IPS-18c (cell line): ENCODE measurements at regions not wholly inside any gene's neighbourhood (a gene's known extent, or its start where the extent isn't known, plus 50 kb on each side); places are given as distances from the start of the nearest gene placed in this dataset.

Experiments used
- H3K4me3 ChIP-seq: 2 replicates; pipeline ENCODE4 v1.7.0; 2013; ENCODE audit warnings: low read depth, mild to moderate bottlenecking, low read length, moderate library complexity; ENCODE audit not compliant: insufficient read depth
- H3K9me3 ChIP-seq: one replicate; pipeline ENCODE4 v1.6.1; 2013; ENCODE audit warnings: mild to moderate bottlenecking, low read length, moderate library complexity; ENCODE audit not compliant: control insufficient read depth, insufficient read depth

- H3K9me3 ChIP-seq = peaks cover 64% of the 10 kb centered on the region
- H3K4me3 ChIP-seq = no peak overlapping the region
Measured at GRCh38 chr7:57344957-57345356, 105.0 kb upstream of the ZNF716 start.

- H3K9me3 ChIP-seq = peaks cover 65% of the 10 kb centered on the region
- no peak overlapping the region for H3K4me3 ChIP-seq
Measured at GRCh38 chr7:57348646-57349269, 101.2 kb upstream of the ZNF716 start.

GRCh38 chr7:57354195-57354594, 95.8 kb upstream of the ZNF716 start:
- Histone ChIP-seq H3K9me3 (peaks cover 51% of the 10 kb centered on the region), H3K4me3 (no peak overlapping the region)

GRCh38 chr7:57354679-57355338, 95.2 kb upstream of the ZNF716 start:
- no peak overlapping the region for H3K4me3 ChIP-seq
- H3K9me3 ChIP-seq = peaks cover 45% of the 10 kb centered on the region

GRCh38 chr7:57361406-57361805, 88.6 kb upstream of the ZNF716 start:
- H3K9me3 ChIP-seq = peaks cover 36% of the 10 kb centered on the region
- H3K4me3 ChIP-seq = no peak overlapping the region; the same call in 1 of the 2 replicates

- Histone ChIP-seq H3K4me3 (no peak overlapping the region), H3K9me3 (peaks cover 34% of the 10 kb centered on the region)
Measured at GRCh38 chr7:57362868-57363267, 87.1 kb upstream of the ZNF716 start.

GRCh38 chr7:57363321-57363720, 86.7 kb upstream of the ZNF716 start:
- peaks cover 34% of the 10 kb centered on the region for H3K9me3 ChIP-seq

GRCh38 chr7:57364933-57365710, 84.9 kb upstream of the ZNF716 start:
- peaks cover 37% of the 10 kb centered on the region for H3K9me3 ChIP-seq

More at GRCh38 chr7:57363321-57363720, 86.7 kb upstream of the ZNF716 start:
- no peak overlapping the region for H3K4me3 ChIP-seq

GRCh38 chr7:57367171-57367570, 82.8 kb upstream of the ZNF716 start:
- Histone ChIP-seq H3K4me3 (peak overlapping the region; percentile 9; the same call in 1 of the 2 replicates), H3K9me3 (peaks cover 34% of the 10 kb centered on the region)

More at GRCh38 chr7:57364933-57365710, 84.9 kb upstream of the ZNF716 start:
- H3K4me3 ChIP-seq = peak overlapping the region; percentile 15; the same call in 1 of the 2 replicates

GRCh38 chr7:57370066-57370738, 79.8 kb upstream of the ZNF716 start:
- Histone ChIP-seq H3K4me3 (peak overlapping the region; percentile 20; the same call in 1 of the 2 replicates), H3K9me3 (peaks cover 48% of the 10 kb centered on the region)

- Histone ChIP-seq H3K4me3 (no peak overlapping the region), H3K9me3 (peaks cover 44% of the 10 kb centered on the region)
Measured at GRCh38 chr7:57370739-57371098, 79.3 kb upstream of the ZNF716 start.

- peaks cover 50% of the 10 kb centered on the region for H3K9me3 ChIP-seq
- no peak overlapping the region for H3K4me3 ChIP-seq
Measured at GRCh38 chr7:57375783-57376182, 74.2 kb upstream of the ZNF716 start.

- peaks cover 42% of the 10 kb centered on the region for H3K9me3 ChIP-seq
- no peak overlapping the region for H3K4me3 ChIP-seq
Measured at GRCh38 chr7:57381581-57381980, 68.4 kb upstream of the ZNF716 start.

- Histone ChIP-seq H3K4me3 (no peak overlapping the region; the same call in 1 of the 2 replicates), H3K9me3 (peaks cover 45% of the 10 kb centered on the region)
Measured at GRCh38 chr7:57384380-57384779, 65.6 kb upstream of the ZNF716 start.

- peak overlapping the region; percentile 15; the same call in 1 of the 2 replicates for H3K4me3 ChIP-seq
- H3K9me3 ChIP-seq = peaks cover 42% of the 10 kb centered on the region
Measured at GRCh38 chr7:57385668-57386067, 64.3 kb upstream of the ZNF716 start.

- H3K9me3 ChIP-seq = peaks cover 46% of the 10 kb centered on the region
- no peak overlapping the region for H3K4me3 ChIP-seq
Measured at GRCh38 chr7:57388761-57389160, 61.2 kb upstream of the ZNF716 start.

GRCh38 chr7:57398548-57398947, 51.4 kb upstream of the ZNF716 start:
- H3K4me3 ChIP-seq = no peak overlapping the region
- peaks cover 48% of the 10 kb centered on the region for H3K9me3 ChIP-seq
